Large intestine (tissue), 3 donors: ENCODE measurements at regions not wholly inside any gene's neighbourhood (a gene's known extent, or its start where the extent isn't known, plus 50 kb on each side); places are given as distances from the start of the nearest gene placed in this dataset.

ENCODE experiments used
- DNase-seq, 2 donors: peaks; one replicate each; pipeline versions ENCODE4 v3.0.0 to v3.0.0-alpha.2; 2013
- H3K27ac ChIP-seq: one replicate; pipeline ENCODE4 v1.5.1; 2013; ENCODE audit warnings: low read length
- H3K27me3 ChIP-seq: 2 replicates; pipeline ENCODE4 v1.6.1; 2013; ENCODE audit warnings: low read length; ENCODE audit not compliant: control insufficient read depth, insufficient read depth
- H3K36me3 ChIP-seq: 2 replicates; pipeline ENCODE4 v1.6.1; 2013; ENCODE audit warnings: low read length; ENCODE audit not compliant: control insufficient read depth, insufficient read depth
- H3K4me1 ChIP-seq: one replicate; pipeline ENCODE4 v1.6.1; 2013; ENCODE audit warnings: low read length; ENCODE audit not compliant: control insufficient read depth, insufficient read depth
- H3K4me3 ChIP-seq: one replicate; pipeline ENCODE4 v1.5.1; 2013; ENCODE audit warnings: low read length
- H3K9me3 ChIP-seq: one replicate; pipeline ENCODE4 v1.6.1; 2013; ENCODE audit warnings: mild to moderate bottlenecking, low read depth, low read length, moderate library complexity; ENCODE audit not compliant: control insufficient read depth
- WGBS: methylation state at CpG from one replicate; pipeline ENCODE4 v1.1.5; 2013; ENCODE audit warnings: low lambda C conversion rate; ENCODE audit not compliant: insufficient coverage; 5-methylcytosine and 5-hydroxymethylcytosine counted together

DNA sequence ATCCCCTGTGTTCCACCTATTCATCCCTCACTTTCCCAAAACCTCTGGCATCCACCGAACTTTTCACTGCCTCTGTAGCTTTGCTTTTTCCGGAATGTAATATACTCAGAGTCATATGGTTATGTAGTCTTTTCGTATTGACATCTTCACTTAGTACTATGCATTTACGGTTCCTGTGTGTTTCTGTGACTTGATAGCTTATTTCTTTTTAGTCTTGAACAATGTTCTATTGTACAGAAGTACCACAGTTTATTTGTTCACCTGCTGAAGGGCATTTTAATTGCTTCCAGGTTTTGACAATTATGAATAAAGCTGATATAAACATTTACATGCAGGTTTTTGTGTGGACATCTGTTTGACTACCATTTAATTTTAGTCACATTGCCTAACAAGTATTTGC is 154.7 kb upstream of the DOK6 start:
- no peak overlapping the region for H3K4me3 ChIP-seq
- no peak overlapping the region for H3K27ac ChIP-seq
- no peaks in the 10 kb centered on the region for H3K9me3 ChIP-seq
- WGBS = 80% methylated on average over 4 of the region's 4 CpGs
- no peaks in the 10 kb centered on the region for H3K27me3 ChIP-seq
- H3K4me1 ChIP-seq = no peaks in the 10 kb centered on the region
- no peaks in the 10 kb centered on the region for H3K36me3 ChIP-seq
- no peak for DNase-seq

DNA sequence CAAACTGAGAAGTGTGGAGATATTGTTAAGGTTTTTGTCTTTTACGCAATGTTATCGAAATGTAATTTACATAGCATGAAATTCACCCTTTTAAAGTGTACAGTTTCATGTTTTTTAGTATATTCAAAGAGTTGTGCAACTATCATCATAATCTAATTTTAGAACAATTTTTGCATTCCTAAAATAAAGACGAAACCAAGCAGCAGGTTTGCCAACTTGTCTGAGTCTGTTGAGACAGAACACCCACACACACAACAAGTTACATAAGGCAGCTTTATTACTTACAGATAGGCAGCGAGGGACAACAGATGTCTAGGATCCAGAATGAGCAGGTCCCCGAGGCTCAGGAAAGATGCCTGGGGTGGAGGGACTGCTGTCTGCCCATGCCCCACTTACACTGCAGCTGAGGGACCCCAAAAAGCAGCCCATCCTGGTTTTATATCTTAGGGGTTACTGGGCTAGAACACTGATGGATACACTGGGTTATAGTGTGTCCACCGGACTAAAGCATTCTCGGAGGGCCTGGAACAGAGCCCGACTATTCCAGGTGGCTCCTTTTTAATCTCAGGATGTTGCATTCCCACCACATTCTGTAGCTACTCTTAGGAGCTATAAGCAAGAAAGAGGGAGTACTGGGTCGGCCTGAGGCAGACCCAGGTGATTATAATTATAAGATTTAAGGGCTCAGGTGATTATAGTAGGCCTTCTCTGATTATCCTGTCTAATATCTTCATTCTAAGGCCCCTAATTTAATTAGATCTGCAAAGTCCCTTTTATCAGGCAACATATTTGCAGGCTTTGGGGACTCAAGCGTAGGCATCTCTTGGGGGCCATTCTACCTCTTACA is 150.2 kb upstream of the DOK6 start:
- H3K27ac ChIP-seq = no peak overlapping the region

DNA sequence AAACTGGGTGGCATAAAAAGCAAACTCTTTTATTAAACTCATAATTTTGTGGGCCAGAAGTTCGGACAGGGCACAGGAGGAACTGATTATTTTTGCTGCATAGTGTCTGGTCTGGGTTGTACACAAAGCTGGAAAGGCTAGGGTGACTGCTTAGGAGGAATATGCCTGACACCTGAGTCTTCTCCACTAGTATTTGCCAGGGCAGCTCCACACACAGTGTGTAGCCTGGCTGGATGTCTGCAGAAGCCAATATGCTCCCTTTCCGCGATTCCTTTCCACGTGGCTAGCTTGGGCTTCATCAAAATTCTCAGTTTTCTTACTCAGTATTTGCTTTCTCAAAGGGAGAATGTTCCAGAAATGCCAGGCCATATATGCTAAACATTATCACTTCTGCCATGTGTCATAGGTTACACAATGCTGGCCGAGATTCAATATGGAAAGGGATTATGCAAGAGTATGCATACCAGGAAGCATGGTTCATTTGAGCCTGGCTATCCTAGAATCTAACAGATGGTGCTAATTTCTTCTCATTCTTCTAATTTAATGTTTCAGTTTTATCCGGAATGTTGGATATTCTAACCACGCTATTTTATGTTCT is 142.7 kb upstream of the DOK6 start:
- no peak overlapping the region for H3K27ac ChIP-seq
- no peak for DNase-seq
- no peaks in the 10 kb centered on the region for H3K27me3 ChIP-seq
- H3K36me3 ChIP-seq = no peaks in the 10 kb centered on the region
- no peaks in the 10 kb centered on the region for H3K9me3 ChIP-seq
- no peaks in the 10 kb centered on the region for H3K4me1 ChIP-seq
- WGBS = 60% methylated on average over 1 of the region's 7 CpGs
- H3K4me3 ChIP-seq = no peak overlapping the region

More for the DNA sequence above, 150.2 kb upstream of the DOK6 start:
- Histone ChIP-seq H3K9me3 (no peaks in the 10 kb centered on the region), H3K4me3 (no peak overlapping the region), H3K27me3 (no peaks in the 10 kb centered on the region), H3K4me1 (no peaks in the 10 kb centered on the region), H3K36me3 (no peaks in the 10 kb centered on the region)
- DNase-seq = no peak
- WGBS = 94% methylated on average over 3 of the region's 10 CpGs

DNA sequence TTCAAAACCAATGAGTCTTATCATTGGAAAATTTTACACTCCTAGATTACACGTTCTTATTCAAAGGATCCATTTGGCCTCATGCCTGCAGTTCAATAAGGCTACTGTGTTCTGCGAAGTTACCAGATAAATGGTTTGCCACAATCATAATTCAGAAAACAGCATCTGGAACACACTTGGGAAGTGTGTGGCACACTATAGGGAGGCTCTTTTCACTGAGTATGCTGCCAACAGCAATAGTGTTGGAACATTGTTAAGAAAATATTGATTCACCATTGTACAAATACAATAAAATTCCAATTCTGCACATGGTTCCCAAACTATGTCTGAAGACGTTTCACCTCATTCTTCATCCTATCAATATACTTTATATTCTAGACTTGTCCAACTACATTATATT is 141.4 kb upstream of the DOK6 start:
- H3K9me3 ChIP-seq = no peaks in the 10 kb centered on the region
- no peaks in the 10 kb centered on the region for H3K4me1 ChIP-seq
- 59% methylated on average over 2 of the region's 3 CpGs for WGBS
- no peak overlapping the region for H3K27ac ChIP-seq
- no peaks in the 10 kb centered on the region for H3K27me3 ChIP-seq
- H3K36me3 ChIP-seq = no peaks in the 10 kb centered on the region
- no peak overlapping the region for H3K4me3 ChIP-seq
- DNase-seq = no peak

DNA sequence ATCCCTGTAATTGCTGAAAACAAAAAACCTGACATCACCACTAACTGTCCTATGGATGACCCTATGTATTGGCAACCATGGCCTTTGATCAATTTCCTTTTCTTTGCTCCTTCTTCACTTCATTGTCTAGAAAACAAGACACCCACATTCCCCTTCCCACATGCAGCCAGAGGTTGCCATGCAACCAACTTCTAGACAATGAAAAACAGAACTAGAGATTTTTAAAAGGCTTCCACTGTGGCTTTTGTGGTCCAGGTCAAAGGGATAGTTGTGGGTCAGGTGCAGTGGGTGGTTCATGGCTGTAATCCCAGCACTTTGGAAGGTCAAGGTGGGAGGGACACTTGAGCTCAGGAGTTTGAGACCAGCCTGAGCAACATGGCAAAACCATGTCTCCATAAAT is 139.3 kb upstream of the DOK6 start:
- no peak for DNase-seq

DNA sequence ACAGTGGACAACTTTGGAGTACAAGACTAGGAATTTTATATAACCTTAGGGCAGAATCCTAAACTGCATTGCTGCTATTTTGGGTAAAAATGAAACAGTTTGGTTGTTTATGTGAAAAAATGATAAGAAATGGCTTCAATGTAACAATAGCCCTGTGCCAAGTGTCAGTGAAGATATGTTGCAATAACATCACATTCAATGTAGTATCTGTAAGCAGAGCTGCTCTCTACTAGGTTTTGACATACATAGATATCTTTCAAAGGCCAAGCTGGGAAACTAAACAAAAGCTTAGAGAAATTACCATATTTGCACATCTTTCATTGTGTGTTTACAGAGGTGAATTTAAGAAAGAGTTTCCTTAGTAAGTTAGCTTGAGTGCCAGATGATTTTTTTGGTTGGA is 135.0 kb upstream of the DOK6 start:
- Histone ChIP-seq H3K36me3 (no peaks in the 10 kb centered on the region), H3K4me1 (no peaks in the 10 kb centered on the region), H3K27me3 (no peaks in the 10 kb centered on the region), H3K27ac (no peak overlapping the region), H3K9me3 (no peaks in the 10 kb centered on the region), H3K4me3 (no peak overlapping the region)
- no peak for DNase-seq

More for the DNA sequence above, 139.3 kb upstream of the DOK6 start:
- Histone ChIP-seq H3K36me3 (no peaks in the 10 kb centered on the region), H3K27me3 (no peaks in the 10 kb centered on the region), H3K4me3 (no peak overlapping the region), H3K9me3 (no peaks in the 10 kb centered on the region), H3K4me1 (no peaks in the 10 kb centered on the region), H3K27ac (no peak overlapping the region)

DNA sequence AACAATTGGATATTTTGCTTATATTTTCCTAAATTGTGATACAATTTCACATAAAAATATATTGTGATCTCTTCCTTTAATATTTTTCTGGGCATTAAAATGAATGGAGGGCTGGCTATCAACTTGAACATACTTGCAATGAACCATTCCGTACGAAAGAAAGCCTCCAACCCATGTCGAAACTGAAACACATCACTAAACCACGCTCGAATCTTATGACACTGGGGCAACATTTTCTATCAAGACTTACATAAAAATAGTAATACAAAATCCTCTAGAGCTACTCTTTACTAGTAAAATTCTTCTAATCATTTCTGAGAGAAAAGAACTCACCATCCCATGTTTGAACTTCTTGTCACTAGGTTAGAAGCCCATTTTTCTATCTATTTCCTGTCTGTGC is 132.8 kb upstream of the DOK6 start:
- no peaks in the 10 kb centered on the region for H3K4me1 ChIP-seq
- no peaks in the 10 kb centered on the region for H3K9me3 ChIP-seq
- WGBS = no CpG with 5 or more reads among the region's 5 CpGs
- H3K27me3 ChIP-seq = no peaks in the 10 kb centered on the region
- H3K36me3 ChIP-seq = no peaks in the 10 kb centered on the region
- no peak overlapping the region for H3K4me3 ChIP-seq
- H3K27ac ChIP-seq = no peak overlapping the region
- DNase-seq = no peak

DNA sequence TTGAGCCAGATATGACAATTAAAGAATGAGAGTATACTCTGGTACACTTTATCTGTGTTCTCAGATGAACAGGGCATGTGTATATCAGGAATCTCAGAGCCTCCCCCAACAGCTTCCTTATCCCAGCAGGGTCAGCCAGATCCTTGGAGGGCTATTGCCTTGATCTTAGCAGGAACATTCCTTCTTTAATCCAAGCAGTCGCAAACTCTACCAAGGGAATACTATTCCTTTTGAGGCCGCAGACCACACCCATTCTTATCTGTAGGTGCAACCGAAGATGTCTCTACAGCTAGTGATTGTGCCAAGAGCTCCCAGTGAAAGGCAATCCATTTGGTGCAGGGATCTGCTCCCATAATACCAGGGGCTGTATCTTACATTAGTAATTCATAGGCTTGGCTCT is 118.3 kb upstream of the DOK6 start:
- Histone ChIP-seq H3K27ac (no peak overlapping the region), H3K27me3 (no peaks in the 10 kb centered on the region), H3K4me3 (no peak overlapping the region), H3K4me1 (no peaks in the 10 kb centered on the region), H3K36me3 (no peaks in the 10 kb centered on the region), H3K9me3 (no peaks in the 10 kb centered on the region)
- no CpG with 5 or more reads among the region's 3 CpGs for whole genome bisulfite sequencing
- DNase-seq = no peak

DNA sequence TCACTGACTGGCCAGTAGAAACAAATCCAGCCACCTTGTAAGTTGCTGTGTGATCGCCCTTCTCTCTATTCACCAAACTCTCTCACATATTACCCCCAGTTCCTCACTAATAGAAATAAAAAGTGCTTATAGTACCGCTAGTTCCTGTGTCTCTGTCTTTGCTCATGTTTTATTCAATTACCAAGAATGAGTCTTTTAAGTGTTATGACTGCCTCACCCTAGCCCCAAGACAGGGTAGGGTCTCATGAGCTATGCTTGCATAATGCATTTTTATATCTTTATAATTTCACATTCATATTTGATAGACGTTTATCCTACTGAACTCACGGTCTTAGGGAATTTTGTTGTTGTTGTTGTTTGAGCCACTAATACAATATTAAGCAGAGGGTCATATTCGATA is 109.6 kb upstream of the DOK6 start:
- Histone ChIP-seq H3K4me1 (no peaks in the 10 kb centered on the region), H3K27me3 (no peaks in the 10 kb centered on the region), H3K9me3 (no peaks in the 10 kb centered on the region), H3K36me3 (no peaks in the 10 kb centered on the region), H3K4me3 (no peak overlapping the region), H3K27ac (no peak overlapping the region)
- 100% methylated on average over 1 of the region's 5 CpGs for WGBS
- no peak for DNase-seq

DNA sequence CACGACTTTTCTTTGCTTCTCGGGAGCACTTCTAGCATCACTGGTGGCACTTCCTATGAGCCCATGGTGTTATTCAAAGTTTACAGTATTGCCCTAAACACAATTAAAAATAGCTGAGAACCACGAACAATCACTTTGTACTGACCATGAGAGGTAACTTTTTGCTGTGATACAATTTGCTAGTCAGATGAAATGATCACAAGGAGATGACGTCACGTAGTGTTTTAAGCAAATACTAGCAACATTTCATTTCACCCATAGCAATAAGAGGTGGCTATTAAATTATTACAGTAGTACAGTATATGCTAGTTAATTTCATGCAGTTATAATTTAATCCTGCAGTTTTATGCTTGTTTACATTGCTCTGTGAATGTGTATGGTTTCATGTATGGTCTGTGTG is 108.9 kb upstream of the DOK6 start:
- Histone ChIP-seq H3K9me3 (no peaks in the 10 kb centered on the region), H3K4me3 (no peak overlapping the region), H3K27me3 (no peaks in the 10 kb centered on the region), H3K4me1 (no peaks in the 10 kb centered on the region), H3K27ac (no peak overlapping the region), H3K36me3 (no peaks in the 10 kb centered on the region)
- no peak for DNase-seq
- WGBS = 88% methylated on average over 5 of the region's 5 CpGs

DNA sequence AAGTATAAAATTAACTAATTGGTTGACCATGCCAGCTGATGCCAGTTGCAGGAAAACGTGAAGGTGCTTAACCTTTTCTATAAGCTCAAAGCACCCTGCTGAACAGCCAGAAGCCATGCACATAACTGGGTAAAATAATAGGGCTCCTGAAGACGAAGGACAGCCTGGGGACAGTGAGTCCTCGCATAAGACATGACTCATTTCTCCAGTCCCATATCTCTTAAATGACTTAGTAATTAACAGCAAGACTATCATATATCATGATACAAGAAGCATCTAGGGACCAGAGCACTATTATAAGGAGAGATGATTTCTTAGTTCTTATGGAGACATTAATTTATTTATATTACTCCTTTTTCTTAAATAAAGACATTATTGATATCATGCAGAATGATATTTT is 100.5 kb upstream of the DOK6 start:
- Histone ChIP-seq H3K36me3 (no peaks in the 10 kb centered on the region), H3K4me1 (no peaks in the 10 kb centered on the region), H3K9me3 (peaks cover 2% of the 10 kb centered on the region), H3K27ac (no peak overlapping the region), H3K27me3 (no peaks in the 10 kb centered on the region), H3K4me3 (no peak overlapping the region)
- no peak for DNase-seq
- no CpG with 5 or more reads among the region's 3 CpGs for WGBS
